ENCODE measurements at regions not wholly inside any gene's neighbourhood (a gene's known extent, or its start where the extent isn't known, plus 50 kb on each side); places are given as distances from the start of the nearest gene placed in this dataset.
A peak's percentile ranks its signal among the peaks of the same experiment; 100 is the strongest.

DNA sequence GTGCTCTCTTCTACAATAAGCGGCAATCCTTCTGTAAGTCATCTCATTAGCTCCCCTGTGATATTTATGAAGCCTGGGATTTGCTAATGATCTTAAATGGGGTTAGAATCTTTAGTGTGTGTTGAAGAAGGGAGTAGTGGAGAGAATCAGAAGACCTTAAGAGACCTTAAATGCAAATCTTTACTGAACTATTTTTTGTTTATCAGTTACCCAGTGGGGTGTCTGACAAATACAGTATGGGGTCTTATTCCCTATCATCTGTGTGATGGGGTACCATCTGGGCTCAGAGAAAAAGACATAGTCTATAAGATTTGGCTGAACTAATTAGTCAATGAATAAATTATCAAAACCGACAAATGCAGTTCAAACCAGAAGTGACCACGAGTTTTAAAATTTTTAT, 378.4 kb upstream of the SGCD start:
- H3K4me2 ChIP-seq: no peak overlapping the region
- no peak for TF ChIP-seq EHMT2 (IDR thresholded peaks at IDR 0.05; ENCODE audit: low read depth)
- TF ChIP-seq, protein P1, sequence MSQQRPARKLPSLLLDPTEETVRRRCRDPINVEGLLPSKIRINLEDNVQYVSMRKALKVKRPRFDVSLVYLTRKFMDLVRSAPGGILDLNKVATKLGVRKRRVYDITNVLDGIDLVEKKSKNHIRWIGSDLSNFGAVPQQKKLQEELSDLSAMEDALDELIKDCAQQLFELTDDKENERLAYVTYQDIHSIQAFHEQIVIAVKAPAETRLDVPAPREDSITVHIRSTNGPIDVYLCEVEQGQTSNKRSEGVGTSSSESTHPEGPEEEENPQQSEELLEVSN (IDR thresholded peaks at IDR 0.05; ENCODE audit: borderline replicate concordance, low read depth): no peak
- TF ChIP-seq, protein P2, sequence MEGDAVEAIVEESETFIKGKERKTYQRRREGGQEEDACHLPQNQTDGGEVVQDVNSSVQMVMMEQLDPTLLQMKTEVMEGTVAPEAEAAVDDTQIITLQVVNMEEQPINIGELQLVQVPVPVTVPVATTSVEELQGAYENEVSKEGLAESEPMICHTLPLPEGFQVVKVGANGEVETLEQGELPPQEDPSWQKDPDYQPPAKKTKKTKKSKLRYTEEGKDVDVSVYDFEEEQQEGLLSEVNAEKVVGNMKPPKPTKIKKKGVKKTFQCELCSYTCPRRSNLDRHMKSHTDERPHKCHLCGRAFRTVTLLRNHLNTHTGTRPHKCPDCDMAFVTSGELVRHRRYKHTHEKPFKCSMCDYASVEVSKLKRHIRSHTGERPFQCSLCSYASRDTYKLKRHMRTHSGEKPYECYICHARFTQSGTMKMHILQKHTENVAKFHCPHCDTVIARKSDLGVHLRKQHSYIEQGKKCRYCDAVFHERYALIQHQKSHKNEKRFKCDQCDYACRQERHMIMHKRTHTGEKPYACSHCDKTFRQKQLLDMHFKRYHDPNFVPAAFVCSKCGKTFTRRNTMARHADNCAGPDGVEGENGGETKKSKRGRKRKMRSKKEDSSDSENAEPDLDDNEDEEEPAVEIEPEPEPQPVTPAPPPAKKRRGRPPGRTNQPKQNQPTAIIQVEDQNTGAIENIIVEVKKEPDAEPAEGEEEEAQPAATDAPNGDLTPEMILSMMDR (IDR thresholded peaks at IDR 0.05): no peak
- no peak for TF ChIP-seq CHD4 (IDR thresholded peaks at IDR 0.05; ENCODE audit: borderline replicate concordance)
- TF ChIP-seq RFX5 (IDR thresholded peaks at IDR 0.05): no peak
- TF ChIP-seq SREBF2 (IDR thresholded peaks at IDR 0.05): no peak
- TF ChIP-seq, protein P3, sequence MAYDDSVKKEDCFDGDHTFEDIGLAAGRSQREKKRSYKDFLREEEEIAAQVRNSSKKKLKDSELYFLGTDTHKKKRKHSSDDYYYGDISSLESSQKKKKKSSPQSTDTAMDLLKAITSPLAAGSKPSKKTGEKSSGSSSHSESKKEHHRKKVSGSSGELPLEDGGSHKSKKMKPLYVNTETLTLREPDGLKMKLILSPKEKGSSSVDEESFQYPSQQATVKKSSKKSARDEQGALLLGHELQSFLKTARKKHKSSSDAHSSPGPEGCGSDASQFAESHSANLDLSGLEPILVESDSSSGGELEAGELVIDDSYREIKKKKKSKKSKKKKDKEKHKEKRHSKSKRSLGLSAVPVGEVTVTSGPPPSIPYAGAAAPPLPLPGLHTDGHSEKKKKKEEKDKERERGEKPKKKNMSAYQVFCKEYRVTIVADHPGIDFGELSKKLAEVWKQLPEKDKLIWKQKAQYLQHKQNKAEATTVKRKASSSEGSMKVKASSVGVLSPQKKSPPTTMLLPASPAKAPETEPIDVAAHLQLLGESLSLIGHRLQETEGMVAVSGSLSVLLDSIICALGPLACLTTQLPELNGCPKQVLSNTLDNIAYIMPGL (CRISPR knock-in tag; IDR thresholded peaks at IDR 0.05; ENCODE audit: borderline replicate concordance): no peak
- no peak for TF ChIP-seq RARB (CRISPR knock-in tag; IDR thresholded peaks at IDR 0.05)
- no peak for TF ChIP-seq RCOR1 (IDR thresholded peaks at IDR 0.05; ENCODE audit: low read depth, low read length)
- TF ChIP-seq POLR2A (IDR thresholded peaks at IDR 0.05; ENCODE audit: low read length): no peak
- TF ChIP-seq, protein P4, sequence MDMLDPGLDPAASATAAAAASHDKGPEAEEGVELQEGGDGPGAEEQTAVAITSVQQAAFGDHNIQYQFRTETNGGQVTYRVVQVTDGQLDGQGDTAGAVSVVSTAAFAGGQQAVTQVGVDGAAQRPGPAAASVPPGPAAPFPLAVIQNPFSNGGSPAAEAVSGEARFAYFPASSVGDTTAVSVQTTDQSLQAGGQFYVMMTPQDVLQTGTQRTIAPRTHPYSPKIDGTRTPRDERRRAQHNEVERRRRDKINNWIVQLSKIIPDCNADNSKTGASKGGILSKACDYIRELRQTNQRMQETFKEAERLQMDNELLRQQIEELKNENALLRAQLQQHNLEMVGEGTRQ (IDR thresholded peaks at IDR 0.05): no peak
- TF ChIP-seq ZSCAN20 (CRISPR knock-in tag; IDR thresholded peaks at IDR 0.05): no peak
- no peak for TF ChIP-seq KDM5A (IDR thresholded peaks at IDR 0.05)
- TF ChIP-seq HEYL (CRISPR knock-in tag; IDR thresholded peaks at IDR 0.05): no peak
- no peak for TF ChIP-seq RAD21 (conservative IDR thresholded peaks at IDR 0.05 in 1 of 2, IDR thresholded peaks at IDR 0.05 in 1 of 2)
- no peak for TF ChIP-seq MAFK (IDR thresholded peaks at IDR 0.05; ENCODE audit: partially characterized antibody)
- TF ChIP-seq SMC3 (IDR thresholded peaks at IDR 0.05): no peak
- H3K9me3 ChIP-seq: no peaks in the 10 kb centered on the region
- ChIA-PET CTCF (no interaction called here), POLR2A (no interaction called here)
- no peak overlapping the region for H3K4me3 ChIP-seq
- 87% methylated on average over 3 of the region's 3 CpGs for WGBS (ENCODE audit: missing lambda C conversion rate)
- FAIRE-seq (no peak), ATAC-seq (no peak), DNase-seq (ENCODE audit: low read depth in 1 of 2, low spot score in 1 of 2) (no peak)
- H3K27ac ChIP-seq: peak overlapping the region; percentile 8 to 79; a peak in 5 of 6 replicates
- H3K4me1 ChIP-seq: peaks cover 11% of the 10 kb centered on the region; the same call in 2 of the 3 replicates

DNA sequence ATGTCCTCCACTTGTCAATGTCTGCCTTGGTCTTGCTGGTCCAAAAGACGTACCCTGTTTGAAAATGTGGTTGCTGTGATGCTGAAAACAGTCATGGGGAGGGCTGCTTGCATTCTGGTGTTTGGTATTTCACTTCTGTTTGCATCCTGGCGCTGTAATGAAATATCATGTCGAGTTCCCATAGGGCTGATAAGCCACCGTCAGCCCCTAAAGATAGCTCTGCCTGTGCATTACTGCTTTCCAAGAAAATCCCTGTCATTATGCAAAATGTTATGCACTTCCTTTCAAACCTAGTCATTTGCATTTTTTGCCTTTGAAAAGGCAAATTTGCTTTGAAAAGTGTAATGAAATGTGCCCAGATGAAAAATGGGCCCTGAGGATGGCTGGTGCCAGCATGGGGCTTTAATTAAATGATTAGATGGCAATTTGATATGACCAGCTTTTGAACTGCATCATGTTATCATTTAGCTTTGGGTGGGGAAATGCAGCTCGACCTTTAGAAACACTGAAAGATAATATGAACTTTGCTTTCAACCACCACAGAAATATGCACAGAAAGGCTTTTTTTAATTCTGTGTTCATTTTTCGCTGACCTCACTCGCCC, 374.4 kb upstream of the SGCD start:
- no peak overlapping the region for H3K4me2 ChIP-seq
- H3K27ac ChIP-seq: peak overlapping the region in 1 of 2 experiments; percentile 78; a peak in 2 of 6 replicates
- no peak for TF ChIP-seq RARB (CRISPR knock-in tag; IDR thresholded peaks at IDR 0.05)
- peaks cover 21% of the 10 kb centered on the region for H3K4me1 ChIP-seq
- DNase-seq (ENCODE audit: low read depth in 1 of 2, low spot score in 1 of 2) (no peak), ATAC-seq (no peak), FAIRE-seq (peak; percentile 13)
- WGBS (ENCODE audit: missing lambda C conversion rate): 83% methylated on average over 7 of the region's 7 CpGs
- no peak overlapping the region for H3K4me3 ChIP-seq
- CTCF ChIA-PET: no interaction called here
- no peaks in the 10 kb centered on the region for H3K9me3 ChIP-seq
- POLR2A ChIA-PET: no interaction called here

DNA sequence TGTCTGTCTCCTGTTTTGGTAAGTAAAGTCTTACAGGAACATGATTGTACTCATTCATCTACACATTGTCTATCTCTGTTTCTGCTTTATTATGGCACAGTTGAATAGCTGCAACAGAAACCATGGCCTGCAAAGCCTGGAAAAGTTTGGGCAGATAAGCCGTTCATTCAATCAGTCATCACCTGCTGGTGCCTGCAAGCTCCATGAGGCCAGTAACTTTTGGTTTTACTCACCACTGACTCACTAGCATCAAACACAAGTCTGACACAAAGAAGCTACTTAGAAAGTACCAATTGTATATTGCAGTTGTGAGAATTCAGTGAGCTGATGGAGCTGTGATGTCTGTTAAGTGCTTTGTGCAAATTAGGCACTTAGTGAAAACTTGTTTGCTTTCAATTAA, 373.6 kb upstream of the SGCD start:
- ATAC-seq: no peak
- TF ChIP-seq ZFP36 (IDR thresholded peaks at IDR 0.05; ENCODE audit: borderline replicate concordance, partially characterized antibody): no peak
- TF ChIP-seq HEYL (CRISPR knock-in tag; IDR thresholded peaks at IDR 0.05): no peak
- TF ChIP-seq POLR2AphosphoS2 (conservative IDR thresholded peaks at IDR 0.05; ENCODE audit: low read length): no peak
- TF ChIP-seq RFX5 (IDR thresholded peaks at IDR 0.05): no peak
- no peak for TF ChIP-seq HOXB13 (CRISPR knock-in tag; IDR thresholded peaks at IDR 0.05; ENCODE audit: low read depth)
- no peak for TF ChIP-seq JUN (IDR thresholded peaks at IDR 0.05)
- peaks cover 16% of the 10 kb centered on the region for H3K4me1 ChIP-seq
- no peak for FAIRE-seq
- CTCF ChIA-PET: interaction anchor here (0.9 kb wide), 1 partner anchor 9 kb away, joined by 3 read pairs; no protein-coding TSS in a partner anchor
- no peak for DNase-seq (ENCODE audit: low read depth in 1 of 2, low spot score in 1 of 2)
- peak overlapping the region in 1 of 2 experiments; percentile 78; a peak in 2 of 6 replicates for H3K27ac ChIP-seq
- H3K4me3 ChIP-seq: no peak overlapping the region
- no peaks in the 10 kb centered on the region for H3K9me3 ChIP-seq
- POLR2A ChIA-PET: no interaction called here
- no peak overlapping the region for H3K4me2 ChIP-seq
- WGBS (ENCODE audit: missing lambda C conversion rate): 69% methylated on average over 1 of the region's 1 CpG

Data from A549 (cell line).